Lower leg skin (tissue), 4 donors: ENCODE measurements at regions not wholly inside any gene's neighbourhood (a gene's known extent, or its start where the extent isn't known, plus 50 kb on each side); places are given as distances from the start of the nearest gene placed in this dataset.

Experiments used
- DNase-seq, 2 donors: peaks; one replicate each; pipeline ENCODE4 v3.0.0-alpha.2; 2019; ENCODE audit warnings: low spot score in 2 of 2
- H3K4me3 ChIP-seq: fragments of 200-600 bp; sonication (generic); 2 replicates; pipeline ENCODE4 v1.5.1; 2017; ENCODE audit warnings: mild to moderate bottlenecking, low read depth; ENCODE audit not compliant: poor library complexity, severe bottlenecking
- CTCF ChIP-seq, 3 donors: fragments of 450-650 bp; IDR thresholded peaks; one replicate each; pipeline ENCODE4 v1.5.1; 2016; ENCODE audit warnings: antibody characterized with exemption in 3 of 3, mild to moderate bottlenecking in 3 of 3, moderate library complexity in 2 of 3
- POLR2A ChIP-seq, 2 donors: fragments of 450-650 bp; IDR thresholded peaks; one replicate each; pipeline ENCODE4 v1.6.1; 2016 to 2017; ENCODE audit warnings: antibody characterized with exemption in 2 of 2, mild to moderate bottlenecking in 1 of 2, moderate library complexity in 1 of 2
- WGBS, 2 donors: methylation state at CpG; one replicate each; pipeline ENCODE4 v1.1.5; 2018; 5-methylcytosine and 5-hydroxymethylcytosine counted together
- intact Hi-C: fragments of 100-400 bp; cut with DNase I; formaldehyde crosslinking; loops from one replicate; pipeline ENCODE4 v1.15.0; 2023; ENCODE audit warnings: low total_unique reads

- H3K4me3 ChIP-seq, result no peak overlapping the region
- no peak for DNase-seq
- intact Hi-C loops, result no loop called here
- TF ChIP-seq POLR2A (IDR thresholded peaks at IDR 0.05) (no peak), CTCF (IDR thresholded peaks at IDR 0.05) (no peak)
These were observed 103.3 kb upstream of the EDIL3 start for GRCh38 chr5:84487963-84488362.

- DNase-seq, result no peak
- no peak overlapping the region for H3K4me3 ChIP-seq
- WGBS, 2 donors, result 72 to 74% methylated on average over 5 of the region's 5 CpGs
- TF ChIP-seq CTCF (IDR thresholded peaks at IDR 0.05) (no peak), POLR2A (IDR thresholded peaks at IDR 0.05) (no peak)
- intact Hi-C loops, result no loop called here
These were observed 96.4 kb upstream of the EDIL3 start for GRCh38 chr5:84480873-84481637.

GRCh38 chr5:84478603-84479002 is 93.9 kb upstream of the EDIL3 start:
- H3K4me3 ChIP-seq, result no peak overlapping the region
- TF ChIP-seq CTCF (IDR thresholded peaks at IDR 0.05) (no peak), POLR2A (IDR thresholded peaks at IDR 0.05) (no peak)
- no peak for DNase-seq
- intact Hi-C loops, result no loop called here
- 94 to 97% methylated on average over 1 of the region's 1 CpG for WGBS, 2 donors

- H3K4me3 ChIP-seq, result no peak overlapping the region
- TF ChIP-seq POLR2A (IDR thresholded peaks at IDR 0.05) (no peak), CTCF (IDR thresholded peaks at IDR 0.05) (no peak)
- WGBS, 2 donors, result 93 to 94% methylated on average over 2 of the region's 2 CpGs
- no peak for DNase-seq
- intact Hi-C loops, result no loop called here
These were observed 92.8 kb upstream of the EDIL3 start for GRCh38 chr5:84477485-84477884.

- WGBS, 2 donors, result 97% methylated on average over 4 of the region's 4 CpGs
- H3K4me3 ChIP-seq, result no peak overlapping the region
- DNase-seq, result no peak
- no peak for TF ChIP-seq POLR2A (IDR thresholded peaks at IDR 0.05)
- no peak for TF ChIP-seq CTCF (IDR thresholded peaks at IDR 0.05)
- intact Hi-C loops, result no loop called here
These were observed 89.4 kb upstream of the EDIL3 start for GRCh38 chr5:84474126-84474525.

- intact Hi-C loops, result no loop called here
- DNase-seq, result no peak
- no peak overlapping the region for H3K4me3 ChIP-seq
- TF ChIP-seq POLR2A (IDR thresholded peaks at IDR 0.05) (no peak), CTCF (IDR thresholded peaks at IDR 0.05) (no peak)
These were observed 68.7 kb upstream of the EDIL3 start for GRCh38 chr5:84453405-84453804.
